Upper lobe of left lung (tissue), 4 donors: ENCODE measurements at regions not wholly inside any gene's neighbourhood (a gene's known extent, or its start where the extent isn't known, plus 50 kb on each side); places are given as distances from the start of the nearest gene placed in this dataset.

Source experiments
- EP300 ChIP-seq, 4 donors: sonication (generic); formaldehyde crosslinking; IDR thresholded peaks; one replicate each; pipeline ENCODE4 v1.5.1; 2017; ENCODE audit warnings: antibody characterized with exemption in 4 of 4, control low read depth in 2 of 4
- POLR2A ChIP-seq, 4 donors: fragments of 450-650 bp; IDR thresholded peaks; one replicate each; pipeline ENCODE4 v1.5.1; 2016 to 2017; ENCODE audit warnings: antibody characterized with exemption in 4 of 4, mild to moderate bottlenecking in 2 of 4
- TF ChIP-seq, protein P1 (sequence below), 6 experiments: fragments of 450-650 bp in 4 of 6; fragments of 200-600 bp in 2 of 6; sonication (generic) in 2 of 6; IDR thresholded peaks; one replicate each; pipeline ENCODE4 v1.5.1; 2016 to 2019; ENCODE audit warnings: antibody characterized with exemption in 6 of 6

DNA sequence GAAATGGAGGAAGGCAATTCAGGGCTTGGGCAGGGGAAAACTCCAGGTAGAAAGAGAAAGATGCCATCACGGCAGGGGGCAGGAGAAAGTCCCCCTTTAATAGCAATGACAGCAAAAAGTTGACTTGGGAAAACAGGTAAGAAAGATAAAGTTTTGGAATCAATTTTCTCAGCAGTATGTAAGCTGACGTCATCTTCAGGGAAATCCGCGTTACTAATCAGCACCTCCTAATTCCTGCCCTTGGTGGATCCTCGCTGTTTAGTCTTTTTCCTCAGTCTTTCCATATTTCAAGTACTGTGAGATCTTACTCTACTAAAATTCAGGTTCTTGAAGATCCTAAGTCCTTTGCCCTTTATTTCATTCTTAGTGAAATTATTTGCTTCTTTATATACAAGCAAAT lies 233.0 kb downstream of the MREG start:
- TF ChIP-seq EP300 (IDR thresholded peaks at IDR 0.05) (no peak), POLR2A (IDR thresholded peaks at IDR 0.05) (no peak)
- TF ChIP-seq, protein P1, sequence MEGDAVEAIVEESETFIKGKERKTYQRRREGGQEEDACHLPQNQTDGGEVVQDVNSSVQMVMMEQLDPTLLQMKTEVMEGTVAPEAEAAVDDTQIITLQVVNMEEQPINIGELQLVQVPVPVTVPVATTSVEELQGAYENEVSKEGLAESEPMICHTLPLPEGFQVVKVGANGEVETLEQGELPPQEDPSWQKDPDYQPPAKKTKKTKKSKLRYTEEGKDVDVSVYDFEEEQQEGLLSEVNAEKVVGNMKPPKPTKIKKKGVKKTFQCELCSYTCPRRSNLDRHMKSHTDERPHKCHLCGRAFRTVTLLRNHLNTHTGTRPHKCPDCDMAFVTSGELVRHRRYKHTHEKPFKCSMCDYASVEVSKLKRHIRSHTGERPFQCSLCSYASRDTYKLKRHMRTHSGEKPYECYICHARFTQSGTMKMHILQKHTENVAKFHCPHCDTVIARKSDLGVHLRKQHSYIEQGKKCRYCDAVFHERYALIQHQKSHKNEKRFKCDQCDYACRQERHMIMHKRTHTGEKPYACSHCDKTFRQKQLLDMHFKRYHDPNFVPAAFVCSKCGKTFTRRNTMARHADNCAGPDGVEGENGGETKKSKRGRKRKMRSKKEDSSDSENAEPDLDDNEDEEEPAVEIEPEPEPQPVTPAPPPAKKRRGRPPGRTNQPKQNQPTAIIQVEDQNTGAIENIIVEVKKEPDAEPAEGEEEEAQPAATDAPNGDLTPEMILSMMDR (IDR thresholded peaks at IDR 0.05), result no peak
